Breast epithelium (tissue), 3 donors: ENCODE measurements at regions not wholly inside any gene's neighbourhood (a gene's known extent, or its start where the extent isn't known, plus 50 kb on each side); places are given as distances from the start of the nearest gene placed in this dataset.

ENCODE experiments used
- CTCF ChIP-seq, 3 donors: fragments of 450-650 bp; IDR thresholded peaks; one replicate each; pipeline ENCODE4 v1.5.1; 2016 to 2017; ENCODE audit warnings: antibody characterized with exemption in 3 of 3, mild to moderate bottlenecking in 3 of 3, moderate library complexity in 3 of 3
- POLR2A ChIP-seq: fragments of 450-650 bp; IDR thresholded peaks from one replicate; pipeline ENCODE4 v1.6.1; 2016; ENCODE audit warnings: antibody characterized with exemption, mild to moderate bottlenecking, moderate library complexity
- POLR2AphosphoS5 ChIP-seq, 3 donors: sonication (generic); formaldehyde crosslinking; IDR thresholded peaks; one replicate each; pipeline ENCODE4 v1.6.1; 2017; ENCODE audit warnings: antibody characterized with exemption in 3 of 3

- TF ChIP-seq POLR2AphosphoS5 (IDR thresholded peaks at IDR 0.05) (no peak), CTCF (IDR thresholded peaks at IDR 0.05) (no peak), POLR2A (no peak)
Measured at GRCh38 chr3:101148001-101148400, 154.8 kb upstream of the ABI3BP start.
